HepG2 (cell line): ENCODE measurements at regions not wholly inside any gene's neighbourhood (a gene's known extent, or its start where the extent isn't known, plus 50 kb on each side); places are given as distances from the start of the nearest gene placed in this dataset.

Experiments
- ATAC-seq: fragments of 200-7000 bp; cut with Tn5 transposase; 3 replicates; pipeline ENCODE4 v1.9.1; 2020; ENCODE audit warnings: mild to moderate bottlenecking, moderate library complexity
- BruUV-seq: library from RNA; stranded (reverse); fragments of 400-500 nt; replicated peaks from 2 replicates; lab custom pipeline; 2021; lab: Mats Ljungman, UMichigan
- CTCF ChIA-PET: fragments of 300-600 bp; formaldehyde crosslinking; extraction: SDS; loops from one replicate; lab custom pipeline; 2021; ENCODE audit warnings: low total read pairs, inconsistent platforms, low intra/inter-chr PET ratio; lab: Yijun Ruan, JAX
- POLR2A ChIA-PET: fragments of 350-600 bp; sonication (Branson Sonifier 250); formaldehyde crosslinking; loops from one replicate; lab custom pipeline; 2020; ENCODE audit warnings: antibody characterized with exemption, inconsistent platforms; lab: Yijun Ruan, JAX
- DNase-seq: peaks from one replicate; pipeline ENCODE4 v3.0.0-alpha.2; 2015; ENCODE audit warnings: low spot score
- FAIRE-seq: peaks from 3 replicates; lab custom pipeline; 2011; peaks lifted over from hg19 to GRCh38; lab: Jason Lieb, UNC
- H2AFZ ChIP-seq: one replicate; pipeline ENCODE4 v1.6.1; 2011; ENCODE audit warnings: low read length, inconsistent platforms
- H3K27ac ChIP-seq: fragments of 300-600 bp; 3 replicates; pipeline ENCODE4 v1.8.0; 2011; ENCODE audit warnings: mixed run types, mild to moderate bottlenecking, mixed read lengths, low read length, inconsistent platforms; ENCODE audit not compliant: insufficient read depth; ENCODE audit errors: extremely low read length
- H3K27me3 ChIP-seq, 2 experiments: fragments of 200-600 bp in 1 of 2; 2 replicates in 1 of 2; 3 replicates in 1 of 2; pipeline versions ENCODE4 v1.6.0 to v1.8.0; 2011; ENCODE audit warnings: low read length in 2 of 2, mild to moderate bottlenecking in 2 of 2, moderate library complexity in 2 of 2, inconsistent platforms in 1 of 2; ENCODE audit not compliant: insufficient read depth in 2 of 2, control insufficient read depth in 1 of 2
- H3K36me3 ChIP-seq, 2 experiments: fragments of 200-600 bp in 1 of 2; replicated peaks in 1 of 2; 2 replicates in 1 of 2; 3 replicates in 1 of 2; pipeline versions ENCODE4 v1.5.1 to v1.8.0; 2011; ENCODE audit warnings: low read length in 2 of 2, inconsistent platforms in 1 of 2; ENCODE audit not compliant: insufficient read depth in 2 of 2, control insufficient read depth in 1 of 2
- H3K4me1 ChIP-seq: 2 replicates; pipeline ENCODE4 v1.5.1; 2012; ENCODE audit warnings: low read length, inconsistent platforms; ENCODE audit not compliant: insufficient read depth
- H3K4me2 ChIP-seq: 2 replicates; pipeline ENCODE4 v1.6.0; 2011; ENCODE audit warnings: low read depth, low read length, inconsistent platforms
- H3K4me3 ChIP-seq, 3 experiments: fragments of 200-600 bp in 1 of 3; sonication (generic), shearing (Covaris generic) in 1 of 3; replicated peaks in 1 of 3; 2 replicates each; pipeline ENCODE4 v1.5.1; 2011 to 2016; ENCODE audit warnings: low read length in 3 of 3, inconsistent platforms in 2 of 3, low read depth in 2 of 3, mild to moderate bottlenecking in 2 of 3, control low read depth in 1 of 3, mixed read lengths in 1 of 3; ENCODE audit not compliant: insufficient read depth in 1 of 3
- H3K79me2 ChIP-seq: one replicate; pipeline ENCODE4 v1.6.1; 2011; ENCODE audit warnings: low read length, inconsistent platforms; ENCODE audit not compliant: insufficient read depth
- H3K9ac ChIP-seq: 2 replicates; pipeline ENCODE4 v1.6.0; 2011; ENCODE audit warnings: mild to moderate bottlenecking, low read depth, low read length, inconsistent platforms; ENCODE audit not compliant: insufficient read depth
- H3K9me3 ChIP-seq: 2 replicates; pipeline ENCODE4 v1.5.1; 2012; ENCODE audit warnings: mild to moderate bottlenecking, low read length
- H4K20me1 ChIP-seq: 2 replicates; pipeline ENCODE4 v1.6.0; 2011; ENCODE audit warnings: inconsistent platforms, mild to moderate bottlenecking, low read length, moderate library complexity; ENCODE audit not compliant: insufficient read depth
- ADNP ChIP-seq: sonication (generic); formaldehyde crosslinking; IDR thresholded peaks from 2 replicates; pipeline ENCODE4 v1.4.0; 2020; ENCODE audit warnings: missing genetic modification reagents
- ZBTB40 ChIP-seq, 2 experiments: fragments of 450-650 bp in 1 of 2; sonication (generic) in 1 of 2; formaldehyde crosslinking in 1 of 2; IDR thresholded peaks; 2 replicates each; pipeline versions ENCODE4 v1.6.1 to v1.8.0; 2016 to 2022; ENCODE audit warnings: antibody characterized with exemption in 1 of 2, mild to moderate bottlenecking in 1 of 2, missing genetic modification reagents in 1 of 2
- WGBS: methylation state at CpG from one replicate; pipeline ENCODE4 v1.1.6; 2017; ENCODE audit warnings: low lambda C conversion rate; 5-methylcytosine and 5-hydroxymethylcytosine counted together
- in situ Hi-C: cut with HindIII; loops from 2 replicates; pipeline ENCODE4 v1.10.0; 2017; ENCODE audit warnings: low pct_unique_long_range_greater_than_20kb; ENCODE audit not compliant: extremely low pct_ligation_motif_present
- intact Hi-C: fragments of 100-400 bp; cut with micrococcal nuclease; formaldehyde crosslinking; loops from one replicate; pipeline ENCODE4 v1.10.0; 2022; ENCODE audit not compliant: unreplicated experiment

GRCh38 chr10:44581996-44582395, 197.1 kb upstream of the CXCL12 start (continued):
- TF ChIP-seq ZBTB40 (IDR thresholded peaks at IDR 0.05) (no peak), ZBTB40 (CRISPR knock-in tag; IDR thresholded peaks at IDR 0.05) (no peak)

GRCh38 chr10:44587488-44588318, 202.8 kb upstream of the CXCL12 start:
- Histone ChIP-seq H3K4me2 (no peak overlapping the region), H3K27ac (no peak overlapping the region), H3K4me3 (no peak overlapping the region), H3K79me2 (no peaks in the 10 kb centered on the region), H4K20me1 (no peaks in the 10 kb centered on the region), H2AFZ (no peak overlapping the region), H3K9me3 (no peaks in the 10 kb centered on the region), H3K4me1 (no peaks in the 10 kb centered on the region), H3K27me3 (peaks cover 0 to 14% of the 10 kb centered on the region in 2 experiments; a peak in 1 of 5 replicates), H3K36me3 (no peaks in the 10 kb centered on the region), H3K9ac (no peak overlapping the region)
- no peak for TF ChIP-seq ADNP (CRISPR knock-in tag)
- intact Hi-C loops, result no loop called here
- in situ Hi-C loops, result no loop called here
- ATAC-seq (no peak; the same call in 2 of the 3 replicates), DNase-seq (no peak), FAIRE-seq (no peak)
- no TSS peak for BruUV-seq
- CTCF ChIA-PET, result no interaction called here
- POLR2A ChIA-PET, result no interaction called here
- WGBS, result 12% methylated on average over 6 of the region's 11 CpGs
